GM18870 (cell line): ENCODE measurements at regions not wholly inside any gene's neighbourhood (a gene's known extent, or its start where the extent isn't known, plus 50 kb on each side); places are given as distances from the start of the nearest gene placed in this dataset.

Source experiments
- ATAC-seq: cut with Tn5 transposase; IDR thresholded peaks from one replicate; pipeline ENCODE4 v1.9.1; 2021; ENCODE audit warnings: moderate library complexity; ENCODE audit not compliant: unreplicated experiment

DNA sequence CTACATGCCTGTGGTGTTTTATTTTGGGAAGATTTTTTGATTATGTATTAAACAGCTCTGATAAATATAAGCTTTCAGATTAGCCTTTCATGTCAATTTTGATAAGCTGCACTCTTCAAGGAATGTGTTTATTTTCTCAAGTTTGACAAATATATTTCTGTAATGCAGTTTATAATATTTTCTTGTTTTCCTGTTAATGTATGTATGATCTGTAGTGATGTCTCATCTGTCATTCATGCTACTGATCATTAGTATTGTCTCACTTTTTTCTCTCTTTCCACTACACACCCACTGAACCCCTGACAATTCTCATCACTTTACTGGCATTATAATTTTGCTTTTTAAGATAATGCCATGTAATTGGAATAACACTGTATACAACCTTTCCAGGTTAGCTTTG is 100.9 kb downstream of the TMEM18 start:
- no peak for ATAC-seq

DNA sequence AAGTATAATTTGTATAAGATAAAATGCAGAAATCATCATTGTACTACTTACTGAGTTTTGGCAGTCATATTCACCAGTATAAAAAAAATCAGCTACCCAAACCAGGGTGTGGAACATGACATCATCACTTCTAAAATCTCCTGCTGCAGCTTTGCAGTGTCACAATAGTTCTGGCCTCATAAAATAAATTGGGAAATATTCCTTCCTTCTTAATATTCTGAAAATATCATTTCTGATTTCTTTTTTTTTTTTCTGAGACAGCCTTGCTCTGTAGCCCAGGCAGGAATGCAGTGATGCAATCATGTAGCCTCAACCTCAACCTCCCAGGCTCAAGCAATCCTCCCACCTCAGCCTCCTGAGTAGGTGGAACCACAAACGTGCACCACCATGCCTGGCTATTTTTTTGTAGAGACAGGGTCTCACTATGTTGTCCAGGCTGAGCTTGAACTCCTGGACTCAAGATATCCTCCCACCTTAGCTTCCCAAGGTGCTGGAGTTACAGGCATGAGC is 101.4 kb downstream of the TMEM18 start:
- no peak for ATAC-seq

DNA sequence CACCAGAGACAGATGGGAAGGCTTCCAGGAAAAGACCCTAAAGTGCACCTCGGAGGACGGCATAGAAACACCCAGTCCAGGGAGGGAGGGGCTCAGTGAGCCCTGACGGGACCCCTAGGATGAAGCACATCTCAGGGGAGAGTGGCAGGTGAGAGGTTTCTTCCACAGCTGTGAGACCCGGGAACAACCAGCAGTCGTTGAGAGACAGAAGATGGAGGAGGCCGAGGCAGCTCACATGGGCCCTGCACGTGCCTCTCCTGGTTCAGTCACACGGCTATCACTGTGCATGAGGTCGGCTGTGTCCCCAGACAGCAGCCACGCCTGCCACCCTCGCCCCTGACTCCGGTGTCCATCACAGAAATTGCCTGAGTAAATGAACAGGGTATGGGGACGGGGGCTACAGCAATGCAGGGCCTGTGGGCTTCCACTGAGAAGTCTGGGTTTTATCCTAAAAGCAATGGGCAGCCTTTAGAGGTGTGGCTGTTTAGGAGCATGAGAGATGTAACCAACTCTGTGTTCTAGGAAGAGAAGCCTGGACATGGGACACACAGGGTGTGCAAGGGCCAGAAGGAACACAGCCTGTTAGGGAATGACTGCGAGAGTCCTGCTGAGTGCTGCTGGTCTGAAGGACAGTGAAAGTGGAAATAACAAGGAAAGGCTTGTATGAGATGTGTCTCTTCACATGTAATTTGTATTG is 102.0 kb downstream of the TMEM18 start:
- no peak for ATAC-seq

DNA sequence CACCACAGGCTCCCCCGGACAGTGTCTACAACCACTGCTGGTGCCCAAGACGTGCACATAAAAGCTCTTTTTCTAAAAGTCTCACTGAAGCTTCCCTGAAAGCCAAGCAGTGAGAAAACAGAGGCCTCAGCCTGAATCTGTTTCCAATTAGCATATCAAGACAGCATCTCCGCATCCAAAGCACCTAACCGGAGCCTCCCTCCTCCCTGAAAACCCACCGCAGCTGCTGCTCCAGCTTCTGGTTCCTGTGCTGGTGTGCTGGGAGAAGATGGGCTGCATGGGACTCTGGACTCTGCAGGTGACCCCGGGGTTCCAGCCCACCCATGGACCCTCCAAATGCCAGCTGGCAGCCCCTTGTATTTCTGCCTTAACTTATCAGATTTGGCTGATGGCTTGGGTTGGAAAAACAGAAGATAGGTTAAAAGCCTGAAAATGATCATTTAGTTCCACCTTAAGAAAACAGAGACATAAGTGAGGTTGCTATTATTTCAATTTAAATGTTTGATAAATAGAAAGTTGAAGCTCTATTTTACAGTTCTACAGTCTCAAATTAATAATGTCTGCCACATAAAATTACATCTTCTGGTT is 103.3 kb downstream of the TMEM18 start:
- no peak for ATAC-seq

DNA sequence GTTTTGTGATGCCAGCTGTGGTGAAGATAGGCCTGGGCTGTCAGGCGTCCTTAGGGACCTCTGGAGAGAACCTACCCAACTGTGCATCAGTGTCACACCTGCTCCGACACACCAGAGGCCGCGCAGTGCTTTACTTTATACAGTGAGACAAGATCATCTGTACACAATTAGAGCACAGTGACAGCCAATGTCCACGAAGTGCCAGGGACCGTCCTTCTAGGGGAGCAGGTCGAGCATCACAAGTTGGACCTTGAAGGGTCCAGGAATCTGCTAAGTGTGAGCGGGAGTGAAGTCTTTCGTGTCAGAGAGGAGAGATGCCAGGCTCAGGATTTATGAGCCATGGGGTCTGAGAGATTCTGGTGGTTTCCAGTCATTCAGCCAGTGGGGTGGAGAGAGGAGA is 104.2 kb downstream of the TMEM18 start:
- ATAC-seq = no peak

DNA sequence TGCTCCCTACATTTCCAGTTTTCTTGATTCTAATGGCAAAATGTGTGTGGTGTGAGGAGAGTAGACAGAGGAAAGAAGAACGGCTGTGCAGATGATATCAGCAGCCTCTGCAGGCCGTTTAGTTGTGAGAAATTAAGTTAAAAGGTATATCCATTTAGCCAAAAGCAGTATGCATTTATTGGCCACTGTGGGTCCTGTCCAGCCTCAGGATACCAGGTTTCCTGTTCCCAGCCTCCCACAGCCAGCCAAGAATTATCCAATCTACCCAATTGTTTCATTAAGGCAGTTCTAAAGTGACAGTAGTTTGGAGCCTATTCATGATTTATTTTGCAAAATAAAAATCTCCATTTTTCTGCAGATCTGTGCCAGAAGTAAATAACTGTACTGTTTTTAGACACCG is 107.5 kb downstream of the TMEM18 start:
- no peak for ATAC-seq

DNA sequence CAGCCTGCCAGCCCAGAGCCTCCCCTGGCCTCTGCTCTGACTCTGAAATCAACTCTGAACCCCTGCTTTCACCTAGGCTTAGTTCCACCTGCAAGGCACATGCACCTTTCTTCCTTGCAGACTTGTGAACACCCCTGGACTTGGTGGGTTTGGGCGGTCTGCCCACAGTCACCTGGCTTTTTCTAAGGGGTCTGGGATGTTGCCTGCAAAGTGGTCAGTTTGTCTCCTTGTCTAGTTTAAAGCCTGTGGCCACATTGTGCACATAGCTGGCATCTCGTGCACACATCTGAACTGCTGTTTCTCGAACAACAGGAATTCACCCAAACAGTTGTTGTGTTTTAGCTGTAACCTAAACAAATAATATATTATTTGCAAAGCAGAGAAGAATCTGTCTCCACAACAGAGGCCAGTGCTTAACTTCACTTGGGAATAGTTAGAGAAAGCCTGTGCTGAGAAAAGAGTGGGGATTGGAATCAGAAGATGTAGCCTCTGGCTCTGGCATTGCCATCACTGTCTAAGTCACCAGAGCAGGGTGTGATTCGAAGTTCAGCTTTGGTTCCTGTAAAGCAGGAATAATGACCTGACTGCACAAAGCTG is 108.5 kb downstream of the TMEM18 start:
- no peak for ATAC-seq

DNA sequence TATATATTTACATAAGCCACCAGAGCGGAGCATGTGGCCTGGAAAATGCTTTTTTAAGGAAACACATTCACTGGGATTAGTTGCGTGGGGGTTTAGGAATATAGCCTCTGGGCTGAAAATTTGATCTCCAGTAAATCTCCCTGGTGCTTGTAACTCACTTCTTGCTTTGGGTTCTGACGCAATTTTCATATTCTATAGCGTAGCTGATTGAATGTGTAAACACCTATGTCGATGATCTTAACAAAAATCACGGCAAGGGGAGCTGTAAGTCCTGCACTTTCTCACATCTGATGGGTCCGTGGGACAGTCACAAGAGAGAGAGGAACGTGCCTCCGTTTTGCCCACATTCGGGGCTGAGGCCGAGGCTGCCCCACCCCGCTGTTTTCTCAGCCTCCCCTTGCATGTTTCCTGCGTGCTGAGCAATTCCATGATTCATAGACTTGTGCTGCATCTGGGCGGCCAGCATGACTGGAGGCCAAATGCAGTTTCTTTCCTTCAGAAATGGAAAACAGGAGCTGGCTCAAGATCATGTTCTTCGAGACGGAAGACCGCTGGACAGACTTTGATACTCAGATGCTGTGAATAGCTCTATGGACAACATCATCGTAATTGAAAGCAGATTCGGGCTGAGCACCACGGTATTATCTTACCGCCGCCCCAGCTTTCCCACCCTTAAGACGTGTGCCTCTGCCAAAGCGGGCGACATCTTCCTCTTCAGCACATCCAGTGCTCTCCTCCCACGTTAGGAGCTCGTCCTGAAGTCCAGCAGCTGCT is 109.2 kb downstream of the TMEM18 start:
- ATAC-seq = no peak

DNA sequence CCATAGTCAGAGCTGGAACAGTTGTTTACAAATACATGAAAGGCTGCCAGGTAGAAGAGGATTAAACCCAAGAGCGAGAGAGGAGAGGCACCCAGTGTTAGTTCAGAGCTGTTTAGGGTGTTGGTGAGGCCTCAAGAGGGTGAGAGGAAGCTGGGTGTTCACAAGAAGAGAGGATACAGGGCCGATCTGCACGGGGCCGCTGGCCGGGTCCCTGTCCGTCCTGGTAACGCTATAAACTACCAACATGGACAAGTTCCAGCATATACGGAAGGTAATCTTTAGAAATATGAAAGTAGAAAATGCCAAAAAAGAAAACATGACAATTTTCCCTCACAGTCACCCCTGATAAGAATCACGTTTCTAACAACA is 109.7 kb downstream of the TMEM18 start:
- ATAC-seq = no peak

DNA sequence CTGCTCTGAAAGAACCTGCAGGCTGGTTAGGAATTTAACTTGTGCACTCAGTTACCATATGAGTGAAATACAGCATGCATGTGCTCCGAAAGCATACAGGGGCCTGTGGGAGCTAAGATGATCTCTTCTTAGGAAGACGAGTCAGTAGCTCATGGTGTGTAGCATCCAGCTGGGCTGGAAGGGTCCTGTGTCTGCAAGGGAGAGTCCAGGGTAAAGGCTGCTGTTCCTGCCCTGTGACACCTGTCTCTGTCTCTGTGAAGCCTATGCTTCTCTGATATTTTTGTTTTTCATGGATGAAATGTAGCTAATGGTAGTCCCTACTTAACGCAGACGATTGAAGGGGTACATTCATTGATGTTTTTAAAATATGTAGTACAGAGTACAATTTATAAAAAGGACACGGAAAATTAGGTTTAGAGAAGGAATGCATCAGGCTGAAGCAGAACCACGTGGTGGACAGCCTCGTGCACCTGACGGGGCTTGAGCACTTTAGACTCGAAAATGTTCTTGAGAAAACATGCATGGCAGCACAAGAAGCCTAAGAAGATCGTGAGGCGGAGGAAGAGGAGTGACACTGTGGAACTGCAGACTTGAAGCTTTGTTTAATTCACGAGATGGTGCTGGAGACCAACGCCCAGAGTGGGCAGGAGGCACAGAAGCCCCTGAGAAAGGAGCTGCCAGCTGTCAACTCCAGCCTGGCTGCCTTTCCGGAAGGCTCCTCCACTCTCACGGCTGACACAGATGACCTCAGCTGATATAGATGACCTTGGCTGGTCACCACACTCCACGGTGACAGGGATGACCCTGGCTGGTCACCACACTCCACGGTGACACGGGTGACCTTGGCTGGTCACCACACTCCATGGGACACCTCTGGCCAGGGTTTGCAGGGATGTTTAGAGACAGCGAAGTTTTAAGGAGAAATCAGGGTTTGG is 110.6 kb downstream of the TMEM18 start:
- ATAC-seq = no peak

DNA sequence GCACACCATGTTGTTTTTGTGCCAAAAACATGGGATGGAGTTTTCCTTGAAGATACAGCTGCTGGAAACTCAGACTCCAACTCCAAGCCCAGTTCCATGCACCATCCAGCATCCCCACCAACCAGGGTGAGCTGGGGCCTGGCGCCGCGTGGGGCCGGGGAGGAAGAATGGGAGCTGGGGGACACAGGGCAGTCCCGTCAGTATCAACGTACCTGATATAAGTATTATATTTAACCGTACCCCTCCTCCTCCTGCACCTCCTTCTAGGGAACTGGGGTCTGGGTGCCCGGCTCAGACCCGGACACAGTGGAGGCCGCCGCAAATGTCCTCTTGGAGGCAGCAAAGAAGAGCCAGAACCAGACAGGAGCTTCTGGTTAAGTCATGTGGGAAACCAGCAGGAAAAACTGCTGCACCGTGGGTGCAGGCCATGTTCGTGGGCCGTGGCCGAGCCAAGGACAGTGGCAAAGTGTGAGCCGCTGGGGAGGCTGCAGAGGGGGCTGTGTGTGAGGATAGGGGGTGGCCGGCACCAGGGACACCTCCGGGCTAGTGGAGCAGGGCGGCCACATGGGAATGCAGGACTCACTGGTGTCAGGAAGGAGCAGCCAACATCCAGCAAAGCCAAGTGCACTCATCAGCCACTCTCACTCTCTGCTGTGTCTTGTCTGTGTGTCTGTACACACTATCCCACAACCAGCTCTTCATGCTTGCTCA is 112.6 kb downstream of the TMEM18 start:
- ATAC-seq = no peak

DNA sequence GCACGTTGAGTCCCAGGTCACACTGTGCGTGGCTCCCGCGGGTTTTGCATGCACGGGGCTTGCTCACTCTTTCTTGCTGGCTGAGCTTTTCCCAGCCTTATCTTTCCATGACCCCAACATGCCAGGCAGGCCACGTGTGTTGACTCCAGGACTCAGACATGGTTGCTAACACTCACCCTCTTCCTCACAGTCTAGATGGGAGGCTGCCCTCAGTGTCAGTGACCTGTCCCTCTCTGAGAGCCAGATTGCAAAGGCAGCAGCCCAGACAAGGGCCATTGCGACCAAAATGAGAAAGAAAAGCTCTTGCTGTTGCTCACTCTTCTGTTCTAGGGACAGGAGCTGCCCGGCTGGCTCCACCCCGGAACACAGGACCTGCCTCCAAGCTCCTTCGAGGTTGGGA is 113.7 kb downstream of the TMEM18 start:
- ATAC-seq = no peak

DNA sequence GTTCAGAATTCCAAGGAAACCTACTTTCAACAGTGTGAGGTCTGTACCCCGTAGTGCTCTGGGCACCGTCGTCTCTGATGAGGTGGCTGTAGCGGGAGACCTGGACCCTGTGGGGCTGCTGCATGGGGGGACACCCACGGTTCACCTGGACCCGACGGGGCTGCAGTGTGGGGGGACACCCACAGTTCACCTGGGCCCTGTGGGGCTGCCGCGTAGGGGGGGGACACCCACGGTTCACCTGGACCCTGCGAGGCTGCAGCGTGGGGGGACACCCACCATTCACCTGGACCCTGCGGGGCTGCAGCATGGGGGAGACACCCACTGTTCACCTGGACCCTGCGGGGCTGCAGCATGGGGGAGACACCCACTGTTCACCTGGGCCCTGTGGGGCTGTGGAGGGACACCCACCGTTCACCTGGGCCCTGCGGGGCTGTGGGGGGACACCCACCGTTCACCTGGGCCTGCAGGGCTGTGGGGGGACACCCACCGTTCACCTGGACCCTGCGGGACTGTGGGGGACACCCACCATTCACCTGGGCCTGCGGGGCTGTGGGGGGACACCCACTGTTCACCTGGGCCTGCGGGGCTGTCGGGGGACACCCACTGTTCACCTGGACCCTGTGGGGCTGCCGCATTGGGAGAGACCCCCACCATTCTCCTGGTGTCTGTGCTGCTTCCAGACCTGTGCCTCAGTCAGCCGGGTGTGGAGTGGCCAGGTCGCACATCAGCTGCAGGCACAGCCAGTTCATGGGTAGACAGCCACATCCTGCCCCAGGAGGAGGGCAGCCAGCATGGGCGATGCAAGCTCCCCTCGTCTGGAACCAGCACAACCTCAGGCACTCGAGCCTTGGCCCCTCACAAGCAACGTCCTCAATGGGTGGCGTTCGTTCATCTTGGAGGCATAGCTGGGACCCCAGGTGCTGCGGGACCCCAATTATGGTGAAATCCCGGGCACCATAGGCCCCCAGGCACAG is 114.5 kb downstream of the TMEM18 start:
- no peak for ATAC-seq

DNA sequence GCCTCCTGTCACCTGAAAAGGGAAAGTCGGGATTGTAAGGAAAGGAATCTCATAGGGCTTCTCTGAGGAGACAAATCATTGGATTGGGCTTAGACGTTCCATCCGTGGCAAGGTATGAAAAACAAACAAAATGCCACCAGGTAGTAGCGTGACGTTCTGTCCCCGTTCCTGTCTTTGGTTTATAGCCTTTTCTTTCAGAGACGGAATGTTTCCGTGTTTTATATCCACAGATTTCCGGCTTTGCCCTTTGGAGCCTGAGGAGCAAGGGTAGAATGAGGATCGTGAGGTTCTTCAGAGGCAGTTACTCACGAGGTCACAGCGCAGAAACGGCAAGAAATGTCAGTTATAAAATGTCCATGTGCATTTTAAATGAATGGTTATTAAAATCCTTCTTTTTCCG is 118.3 kb downstream of the TMEM18 start:
- no peak for ATAC-seq

DNA sequence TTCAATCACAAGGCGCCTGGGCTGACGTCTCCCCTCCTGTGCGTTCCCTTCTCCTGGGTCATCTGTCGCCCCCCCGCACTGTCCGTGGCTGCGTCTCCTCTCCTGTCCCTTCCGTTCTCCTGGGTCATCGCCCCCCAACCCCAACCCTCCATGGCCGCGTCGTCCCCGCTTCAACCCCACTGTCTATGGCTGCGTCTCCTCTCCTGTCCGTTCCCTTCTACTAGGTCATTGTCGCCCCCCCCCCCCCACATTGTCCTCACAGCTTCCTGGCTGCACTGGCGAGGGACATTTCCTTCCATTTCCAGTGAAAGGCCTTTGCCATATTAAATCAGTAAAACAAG is 118.9 kb downstream of the TMEM18 start:
- no peak for ATAC-seq

DNA sequence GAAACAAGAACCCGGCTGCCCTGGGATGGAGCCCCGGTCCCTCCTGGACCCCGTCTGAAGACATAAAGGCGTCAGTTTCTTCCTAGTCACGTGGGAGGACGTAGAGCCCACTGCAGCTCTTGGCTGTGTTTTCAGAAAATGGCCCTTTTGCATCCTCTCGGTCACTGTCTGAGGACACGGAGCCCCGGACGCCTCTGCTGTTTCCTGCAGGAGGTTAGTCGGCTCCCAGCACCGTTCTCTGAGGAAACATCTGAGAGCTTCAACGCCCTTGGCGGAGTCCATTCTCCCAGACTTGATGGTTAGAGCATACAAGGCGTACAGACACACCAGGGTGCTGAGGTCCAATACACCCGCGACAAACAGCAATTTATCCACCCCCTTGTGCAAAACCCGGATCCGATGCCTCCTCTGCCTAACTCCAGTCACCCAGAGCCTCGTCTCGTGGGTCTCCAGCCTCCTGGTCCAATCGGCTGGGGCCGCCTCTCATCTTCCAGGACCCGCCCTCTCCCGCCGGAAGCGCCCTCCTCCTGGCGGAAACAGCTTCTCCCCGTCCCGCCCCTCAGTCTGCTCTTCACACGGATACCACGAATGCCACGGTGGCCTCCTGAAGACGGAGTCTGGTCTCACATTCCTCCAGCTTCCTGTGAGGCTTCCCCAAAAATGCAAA is 119.4 kb downstream of the TMEM18 start:
- ATAC-seq = no peak

DNA sequence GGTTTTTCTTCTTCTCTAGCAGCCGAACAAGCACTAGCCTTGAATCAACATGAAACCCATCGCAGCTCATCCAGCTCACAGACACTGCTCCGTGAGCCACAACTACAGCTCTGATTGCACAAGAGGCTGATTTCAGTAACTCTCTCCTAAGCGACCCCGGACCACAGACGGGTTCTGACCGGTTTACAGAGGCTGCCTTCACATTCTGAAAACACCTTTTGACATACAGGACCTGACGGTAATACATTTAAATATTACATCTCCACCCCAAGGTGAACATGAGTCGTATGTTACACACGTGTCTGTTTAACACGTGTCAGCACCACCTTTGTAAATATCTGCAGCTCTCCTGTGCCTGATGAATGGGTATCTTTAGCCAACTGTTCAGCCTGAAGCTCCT is 120.7 kb downstream of the TMEM18 start:
- no peak for ATAC-seq

DNA sequence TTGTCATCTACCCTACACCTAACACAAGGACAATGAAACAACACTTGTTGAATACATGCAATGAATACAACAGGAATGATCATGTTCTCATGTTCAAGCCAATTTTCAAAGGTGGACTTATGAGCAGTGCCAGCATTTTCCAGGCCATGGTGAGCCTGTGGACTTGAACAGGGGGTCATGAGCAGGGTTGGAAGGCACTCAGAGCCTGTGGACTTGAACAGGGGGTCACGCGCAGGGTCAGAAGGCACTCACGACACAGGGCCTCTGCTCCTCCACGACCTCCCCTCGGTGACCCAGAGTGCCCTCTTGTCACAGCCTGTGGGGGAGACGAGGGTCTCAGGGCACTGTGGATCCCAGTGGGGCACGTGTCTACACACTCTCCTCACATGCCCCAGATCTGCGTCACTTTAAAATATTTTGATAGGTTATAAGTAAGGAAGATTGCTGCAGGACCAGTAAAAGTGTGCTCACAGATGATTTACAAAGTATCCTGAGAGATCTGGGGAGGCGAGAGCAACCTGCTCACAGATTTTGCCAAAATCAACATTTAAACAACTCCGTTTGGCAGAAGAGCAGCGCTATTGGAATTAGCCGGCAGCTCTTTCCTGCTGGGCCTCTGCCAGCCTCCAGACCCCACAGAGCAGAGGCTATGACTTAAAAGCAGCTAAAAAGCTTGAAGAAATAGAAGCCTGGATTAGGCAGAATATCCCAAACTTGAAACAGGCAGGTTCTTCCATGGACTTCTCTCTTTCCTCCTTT is 121.9 kb downstream of the TMEM18 start:
- no peak for ATAC-seq
